ENCODE measurements at regions not wholly inside any gene's neighbourhood (a gene's known extent, or its start where the extent isn't known, plus 50 kb on each side); places are given as distances from the start of the nearest gene placed in this dataset.

- no peak for TF ChIP-seq CTCF (IDR thresholded peaks at IDR 0.05; ENCODE audit: low read length, missing control alignments)
- no peak overlapping the region for H3K4me3 ChIP-seq (replicated peaks; ENCODE audit: low read depth, low read length)
- no peak for DNase-seq (ENCODE audit: low read depth)
Observed at GRCh38 chr4:179392787-179393186, 1950.5 kb upstream of the AGA start.

GRCh38 chr4:179398414-179398813 lies 1956.2 kb upstream of the AGA start:
- TF ChIP-seq CTCF (IDR thresholded peaks at IDR 0.05; ENCODE audit: low read length, missing control alignments): no peak
- no peak overlapping the region for H3K4me3 ChIP-seq (replicated peaks; ENCODE audit: low read depth, low read length)
- DNase-seq (ENCODE audit: low read depth): no peak

GRCh38 chr4:179399054-179399782 lies 1957.0 kb upstream of the AGA start:
- no peak for TF ChIP-seq CTCF (IDR thresholded peaks at IDR 0.05; ENCODE audit: low read length, missing control alignments)
- no peak overlapping the region for H3K4me3 ChIP-seq (replicated peaks; ENCODE audit: low read depth, low read length)
- DNase-seq (ENCODE audit: low read depth): no peak

GRCh38 chr4:179415037-179415846 lies 1973.0 kb upstream of the AGA start:
- no peak for TF ChIP-seq CTCF (IDR thresholded peaks at IDR 0.05; ENCODE audit: low read length, missing control alignments)
- no peak for DNase-seq (ENCODE audit: low read depth)

DNA sequence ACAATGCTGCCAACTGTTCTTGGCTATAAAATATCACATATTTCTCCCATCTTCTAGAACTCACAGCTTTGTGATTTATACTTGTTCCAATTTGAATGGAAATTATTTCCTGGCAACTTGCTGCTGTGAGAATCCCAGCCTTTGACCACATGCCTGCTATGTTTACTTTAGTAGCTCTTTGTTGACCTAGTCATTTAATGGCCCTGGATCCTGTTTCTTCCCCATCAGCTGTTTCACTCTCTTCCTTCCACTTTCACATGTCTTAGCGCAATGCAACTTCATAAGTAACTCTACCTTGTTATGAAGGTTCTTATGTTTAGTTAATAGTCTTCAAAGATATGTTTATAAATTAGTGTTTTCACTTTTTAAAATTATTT lies 1973.6 kb upstream of the AGA start:
- DNase-seq (ENCODE audit: low read depth): no peak
- no peak overlapping the region for H3K4me3 ChIP-seq (replicated peaks; ENCODE audit: low read depth, low read length)
- no peak for TF ChIP-seq CTCF (IDR thresholded peaks at IDR 0.05; ENCODE audit: low read length, missing control alignments)

More at GRCh38 chr4:179415037-179415846, 1973.0 kb upstream of the AGA start:
- H3K4me3 ChIP-seq (replicated peaks; ENCODE audit: low read depth, low read length): no peak overlapping the region

DNA sequence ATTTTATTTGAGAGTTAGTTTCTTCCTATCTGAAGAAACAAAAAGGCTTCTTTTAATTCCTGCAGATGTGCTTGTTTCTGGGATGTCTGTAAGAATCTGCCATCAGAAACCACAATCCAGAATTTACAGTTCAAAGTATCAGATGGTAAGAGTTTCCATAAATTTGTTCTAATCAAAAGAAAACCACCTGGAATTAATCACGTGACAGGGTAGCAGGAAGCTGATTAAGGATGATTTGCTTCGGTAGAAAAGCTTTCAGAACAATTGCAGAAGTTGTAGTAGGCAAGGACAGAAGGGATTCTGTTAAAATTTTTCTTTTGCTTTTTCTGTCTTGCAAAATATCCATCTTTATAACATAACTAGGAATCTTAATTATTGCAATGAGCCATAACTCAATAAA lies 1975.1 kb upstream of the AGA start:
- H3K4me3 ChIP-seq (replicated peaks; ENCODE audit: low read depth, low read length): no peak overlapping the region
- DNase-seq (ENCODE audit: low read depth): no peak
- TF ChIP-seq CTCF (IDR thresholded peaks at IDR 0.05; ENCODE audit: low read length, missing control alignments): no peak
